SU-DHL-6 (cell line): ENCODE measurements at regions not wholly inside any gene's neighbourhood (a gene's known extent, or its start where the extent isn't known, plus 50 kb on each side); places are given as distances from the start of the nearest gene placed in this dataset.

Experiments
- EZH2phosphoT487 ChIP-seq: fragments of 200-600 bp; sonication (generic), shearing (Covaris generic); conservative IDR thresholded peaks from 2 replicates; pipeline ENCODE4 v1.6.1; 2018; ENCODE audit warnings: mild to moderate bottlenecking, antibody characterized with exemption, low read length, moderate library complexity, mixed read lengths
- TF ChIP-seq, protein P1 (sequence below): fragments of 200-600 bp; sonication (generic); IDR thresholded peaks from one replicate; pipeline ENCODE4 v1.5.1; 2017; ENCODE audit warnings: antibody characterized with exemption, mild to moderate bottlenecking, low read length, moderate library complexity; ENCODE audit not compliant: insufficient read depth, poor library complexity, severe bottlenecking

- TF ChIP-seq, protein P1, sequence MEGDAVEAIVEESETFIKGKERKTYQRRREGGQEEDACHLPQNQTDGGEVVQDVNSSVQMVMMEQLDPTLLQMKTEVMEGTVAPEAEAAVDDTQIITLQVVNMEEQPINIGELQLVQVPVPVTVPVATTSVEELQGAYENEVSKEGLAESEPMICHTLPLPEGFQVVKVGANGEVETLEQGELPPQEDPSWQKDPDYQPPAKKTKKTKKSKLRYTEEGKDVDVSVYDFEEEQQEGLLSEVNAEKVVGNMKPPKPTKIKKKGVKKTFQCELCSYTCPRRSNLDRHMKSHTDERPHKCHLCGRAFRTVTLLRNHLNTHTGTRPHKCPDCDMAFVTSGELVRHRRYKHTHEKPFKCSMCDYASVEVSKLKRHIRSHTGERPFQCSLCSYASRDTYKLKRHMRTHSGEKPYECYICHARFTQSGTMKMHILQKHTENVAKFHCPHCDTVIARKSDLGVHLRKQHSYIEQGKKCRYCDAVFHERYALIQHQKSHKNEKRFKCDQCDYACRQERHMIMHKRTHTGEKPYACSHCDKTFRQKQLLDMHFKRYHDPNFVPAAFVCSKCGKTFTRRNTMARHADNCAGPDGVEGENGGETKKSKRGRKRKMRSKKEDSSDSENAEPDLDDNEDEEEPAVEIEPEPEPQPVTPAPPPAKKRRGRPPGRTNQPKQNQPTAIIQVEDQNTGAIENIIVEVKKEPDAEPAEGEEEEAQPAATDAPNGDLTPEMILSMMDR = no peak
- TF ChIP-seq EZH2phosphoT487 = no peak
These were observed 114.3 kb downstream of the NAV1 start for GRCh38 chr1:201653233-201653632.
